CD4-positive, alpha-beta T cell treated with Interleukin-2 at 100 ng/mL for 4 hours (primary cell): ENCODE measurements at regions not wholly inside any gene's neighbourhood (a gene's known extent, or its start where the extent isn't known, plus 50 kb on each side); places are given as distances from the start of the nearest gene placed in this dataset.
"Not testable (repeated sequence)": the region's sequence is repeated elsewhere in the genome, so short reads cannot be mapped to it uniquely, and the experiment has no call there.

Experiments used
- DNase-seq: peaks from one replicate; pipeline ENCODE4 v3.0.0-alpha.2; 2020; ENCODE audit warnings: low spot score

DNA sequence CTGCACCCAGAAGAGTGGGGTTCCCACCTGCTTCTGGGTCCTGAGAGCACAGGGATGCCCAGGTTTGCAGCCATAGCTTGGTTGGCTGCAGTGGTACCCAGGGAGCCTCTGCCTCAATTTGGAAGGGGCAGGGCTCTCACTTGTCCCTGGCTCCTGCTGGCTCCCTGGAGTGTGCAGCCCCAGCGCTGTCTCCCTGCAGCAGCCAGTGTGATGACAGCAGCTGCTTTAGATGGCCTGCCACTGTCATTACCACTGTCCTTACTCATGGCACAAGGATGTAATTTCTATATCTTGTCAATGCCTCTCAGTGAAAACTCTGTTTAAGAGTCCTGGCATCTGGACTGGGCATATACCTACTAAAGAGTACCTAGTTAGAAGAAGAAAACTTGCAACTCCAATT is 250.9 kb downstream of the KIF20B start:
- DNase-seq: no peak

DNA sequence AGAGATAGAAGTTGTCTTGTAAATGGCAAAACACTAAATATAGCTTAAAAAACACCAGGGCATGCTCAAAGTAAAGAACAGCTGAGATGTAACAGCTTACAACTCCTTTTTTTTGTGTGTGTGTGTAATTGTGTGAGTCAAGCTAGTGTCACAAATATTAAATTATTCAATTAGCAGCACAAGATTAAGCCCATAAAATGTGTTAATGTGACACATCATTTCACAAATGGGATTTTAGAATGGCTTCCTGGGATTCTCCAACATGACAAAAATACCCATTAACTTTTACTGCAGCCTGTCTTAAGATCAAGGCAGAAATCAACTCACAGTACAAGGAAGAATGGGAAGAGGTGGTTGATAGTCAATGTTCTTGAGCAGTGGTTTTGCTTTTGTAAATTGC is 251.4 kb downstream of the KIF20B start:
- DNase-seq: no peak

DNA sequence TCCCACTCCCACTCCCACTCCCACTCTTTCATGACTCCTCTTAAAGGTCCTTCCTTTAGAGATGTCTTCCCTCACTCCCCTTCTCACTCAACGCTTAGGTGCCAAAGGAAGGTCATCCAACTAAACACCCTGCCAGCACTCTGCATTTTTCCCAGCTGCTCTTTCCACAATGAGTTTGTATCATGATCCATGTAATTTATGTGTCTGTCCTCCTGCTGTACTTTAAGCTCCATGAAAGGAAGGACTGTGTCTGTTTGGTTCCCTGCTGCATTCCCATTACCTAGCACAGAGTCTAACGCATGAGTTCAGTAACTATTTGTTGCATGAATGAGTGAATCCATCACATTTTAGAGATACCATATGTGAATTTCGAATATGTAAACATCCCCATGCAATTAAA is 252.7 kb downstream of the KIF20B start:
- no peak for DNase-seq

DNA sequence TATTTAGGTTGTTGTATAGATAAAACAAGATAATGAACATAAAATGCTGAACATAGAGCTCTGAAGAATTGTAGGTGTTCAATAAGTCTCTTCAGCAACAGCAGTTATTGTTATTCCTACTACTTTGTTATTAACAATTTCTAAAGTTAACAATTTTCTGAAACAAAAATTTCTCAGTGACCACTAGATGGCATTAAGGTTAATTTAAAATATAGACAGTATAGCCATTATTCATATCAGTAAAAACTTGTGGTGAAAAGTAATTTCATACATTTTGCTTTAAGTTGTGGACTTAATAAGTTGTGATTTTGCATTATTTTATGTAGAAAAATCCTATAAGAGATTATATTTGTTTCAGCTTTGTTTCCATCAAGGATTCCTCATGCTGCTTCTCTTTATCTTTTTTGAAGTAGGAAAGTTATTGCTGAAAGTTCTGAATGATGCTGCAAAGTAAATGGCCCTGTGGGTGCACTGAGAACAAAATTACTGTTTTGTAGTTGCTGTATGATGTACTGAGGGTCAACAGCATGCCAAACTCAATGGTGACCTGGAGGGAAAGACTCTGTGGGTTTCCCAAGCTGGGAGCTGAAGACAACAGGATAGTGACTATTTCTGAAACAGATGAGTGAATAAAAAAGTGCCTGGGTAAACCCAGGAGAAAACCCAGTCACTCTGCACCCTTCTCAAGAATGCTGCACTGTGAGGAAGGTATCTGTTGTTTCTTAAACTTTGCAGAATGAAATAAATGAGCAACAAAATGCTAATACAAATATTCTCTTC is 253.6 kb downstream of the KIF20B start:
- no peak for DNase-seq

DNA sequence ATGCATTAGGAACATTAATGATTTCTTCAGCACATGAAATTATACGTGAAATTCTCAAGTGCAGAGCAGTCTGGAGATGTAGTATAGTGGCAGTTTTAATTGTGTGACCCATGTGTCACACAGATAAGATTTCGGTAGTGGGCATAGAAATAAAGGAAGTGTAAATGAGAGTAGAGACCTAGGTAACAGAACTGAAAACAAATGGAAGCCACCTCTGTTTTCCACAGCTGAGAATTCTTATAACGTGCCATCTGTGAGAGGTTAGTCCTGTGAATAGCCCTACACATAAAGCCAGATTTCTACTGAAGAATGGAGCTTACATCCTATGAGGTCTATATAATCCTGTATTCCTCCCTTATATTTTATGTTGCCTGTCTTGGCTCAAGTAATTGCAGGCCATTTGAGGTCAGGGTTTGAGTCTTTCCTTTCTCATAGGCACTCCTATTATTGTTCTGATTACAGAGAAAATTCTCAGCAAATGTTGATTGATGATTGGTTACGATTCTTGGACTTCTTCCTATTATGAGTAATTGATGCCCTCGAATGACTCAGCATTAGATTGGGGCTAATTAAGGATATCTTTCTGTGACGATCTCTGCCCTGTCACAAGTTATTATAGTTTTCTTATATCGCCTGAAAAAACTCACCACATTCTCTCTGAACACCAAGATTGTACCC is 258.2 kb downstream of the KIF20B start:
- no peak for DNase-seq

DNA sequence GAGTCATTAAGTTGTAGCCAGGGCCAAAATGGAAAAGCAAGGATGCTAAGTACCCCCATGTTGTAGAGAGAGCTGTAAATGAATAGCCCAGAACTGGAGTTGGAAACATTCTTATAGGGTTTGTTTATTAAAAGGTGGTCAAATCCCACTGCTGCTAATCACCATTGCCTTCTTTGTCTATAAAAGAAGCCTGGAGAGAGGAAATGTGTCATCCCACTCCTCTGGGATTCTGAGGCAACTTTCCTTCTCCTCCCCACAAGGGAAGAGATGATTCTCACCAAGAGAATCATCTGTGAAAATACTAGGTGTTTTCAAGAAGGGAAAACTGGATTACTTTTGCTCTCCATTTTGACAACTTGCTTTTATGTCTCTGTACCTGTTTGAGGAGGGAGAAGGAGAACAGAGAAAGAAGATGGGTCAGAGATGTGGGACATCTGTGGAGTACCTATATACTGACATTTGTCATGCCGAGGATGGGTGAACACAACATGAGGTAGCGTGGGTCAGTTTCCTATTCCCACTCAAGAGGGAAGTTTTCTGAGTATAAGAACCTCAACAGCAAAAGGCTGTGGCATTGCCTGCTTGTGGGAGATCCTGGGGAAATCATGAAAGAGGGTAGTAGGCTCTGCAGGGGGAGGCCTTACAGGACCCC is 262.2 kb downstream of the KIF20B start:
- no peak for DNase-seq

DNA sequence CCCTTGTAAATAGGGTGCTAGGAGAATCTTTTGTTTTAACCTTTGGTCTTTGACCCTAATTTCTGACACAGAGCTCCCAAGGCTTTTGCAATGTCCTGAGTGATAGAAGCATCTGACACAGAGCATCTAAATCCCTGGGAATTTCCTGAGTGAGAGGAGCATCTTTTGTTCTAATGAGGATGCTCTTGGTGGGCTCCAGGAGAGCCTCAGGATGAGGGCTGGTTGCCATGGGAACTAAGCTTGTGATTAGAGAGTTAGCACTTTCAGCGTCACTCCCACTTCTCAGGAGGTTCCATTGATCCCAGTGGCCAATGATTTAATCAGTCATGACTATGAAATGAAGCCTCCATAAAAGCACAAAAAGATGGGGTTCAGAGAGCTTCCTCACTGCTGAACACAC is 264.8 kb downstream of the KIF20B start:
- no peak for DNase-seq

DNA sequence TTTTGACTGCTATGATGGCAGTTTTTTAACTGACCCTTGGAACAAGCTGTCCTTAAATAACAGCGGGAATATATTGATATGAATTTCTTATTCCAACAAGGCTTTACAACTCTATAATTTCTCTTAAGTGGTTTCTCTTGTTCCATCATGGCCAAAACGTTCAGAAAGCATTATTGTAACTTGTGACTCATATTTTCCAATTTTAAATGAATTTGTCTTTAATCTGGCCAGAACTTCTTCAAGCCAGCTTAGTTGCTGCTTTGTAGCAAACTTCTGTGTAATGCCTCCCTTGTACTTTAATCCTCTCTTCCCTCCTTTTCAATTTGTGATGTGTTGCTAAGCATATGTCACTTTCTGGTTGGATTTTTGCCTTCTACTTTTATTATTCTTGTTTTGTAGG is 271.9 kb downstream of the KIF20B start:
- no peak for DNase-seq

DNA sequence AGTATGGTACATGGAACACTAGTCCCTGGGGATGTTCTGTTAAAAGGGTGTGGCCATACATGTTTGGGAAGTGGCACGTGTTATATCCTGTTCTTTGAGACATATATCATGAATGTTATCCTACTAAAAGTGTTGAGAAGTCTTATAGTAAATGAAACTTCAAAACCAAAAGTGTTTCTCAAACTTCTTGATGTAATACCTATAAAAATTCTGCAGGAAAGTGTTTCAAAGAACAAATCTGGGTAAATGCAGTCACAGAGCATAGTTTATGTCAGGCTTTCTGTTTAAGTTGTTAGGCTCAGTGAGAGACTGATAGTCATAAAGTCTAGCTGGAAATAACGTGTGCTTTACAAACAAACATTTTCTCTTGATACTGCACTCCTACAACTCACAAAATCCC is 273.7 kb downstream of the KIF20B start:
- DNase-seq: no peak

DNA sequence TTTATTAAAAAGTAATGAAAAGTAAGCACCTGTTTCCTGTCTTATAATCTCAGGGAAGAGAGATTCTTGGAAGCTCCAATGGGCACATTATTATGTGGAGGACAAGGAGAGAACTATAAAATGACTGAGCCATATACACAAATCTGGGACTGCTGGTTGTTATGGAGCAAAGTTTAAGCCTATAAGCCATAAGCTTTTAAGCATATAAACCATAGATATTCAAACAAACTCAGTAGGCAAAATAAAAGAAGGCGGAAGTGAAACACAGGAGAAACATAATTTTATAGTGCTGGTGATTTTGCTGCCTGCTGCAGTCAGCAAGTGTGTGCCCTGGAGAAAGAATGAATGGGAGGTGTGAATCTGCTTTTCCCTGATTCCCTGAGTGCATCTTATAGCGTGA is 274.4 kb downstream of the KIF20B start:
- DNase-seq: no peak

DNA sequence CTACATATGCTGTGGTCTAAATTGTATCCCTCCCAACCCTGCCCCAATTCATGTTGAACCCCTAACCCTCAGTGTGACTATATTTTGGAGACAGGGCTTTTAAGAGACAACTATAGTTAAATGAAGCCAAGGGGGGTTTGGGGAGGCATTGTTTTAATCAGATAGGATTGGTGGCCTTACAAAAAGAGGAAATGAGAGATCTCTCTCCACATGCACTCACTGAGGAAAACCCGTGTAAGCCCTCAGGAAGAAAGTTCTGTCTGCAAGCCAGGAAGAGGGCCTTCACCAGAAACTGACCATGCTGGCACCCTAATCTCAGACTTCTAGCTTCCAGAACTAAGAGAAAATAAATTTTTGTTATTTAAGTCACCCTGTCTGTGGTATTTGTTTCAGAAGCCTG is 276.7 kb downstream of the KIF20B start:
- DNase-seq: no peak

DNA sequence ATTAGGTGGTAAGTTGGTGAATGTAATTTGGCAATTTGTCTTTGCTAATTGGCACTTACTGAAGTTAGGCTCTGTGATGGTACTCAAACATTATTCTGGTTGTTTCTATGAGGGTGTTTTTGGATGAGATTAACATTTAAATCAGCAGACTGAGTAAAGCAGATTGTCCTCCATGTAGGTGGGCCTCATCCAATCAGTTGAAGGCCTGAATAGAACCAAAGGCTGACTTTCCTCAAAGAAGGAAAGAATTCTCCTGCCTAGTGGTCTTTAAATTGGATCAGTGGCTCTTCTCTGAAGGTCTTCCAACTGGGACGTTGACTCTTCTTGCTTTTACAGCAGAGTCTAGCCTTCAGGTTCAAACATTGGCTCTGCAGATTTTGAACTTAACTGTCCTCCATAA is 278.3 kb downstream of the KIF20B start:
- no peak for DNase-seq

DNA sequence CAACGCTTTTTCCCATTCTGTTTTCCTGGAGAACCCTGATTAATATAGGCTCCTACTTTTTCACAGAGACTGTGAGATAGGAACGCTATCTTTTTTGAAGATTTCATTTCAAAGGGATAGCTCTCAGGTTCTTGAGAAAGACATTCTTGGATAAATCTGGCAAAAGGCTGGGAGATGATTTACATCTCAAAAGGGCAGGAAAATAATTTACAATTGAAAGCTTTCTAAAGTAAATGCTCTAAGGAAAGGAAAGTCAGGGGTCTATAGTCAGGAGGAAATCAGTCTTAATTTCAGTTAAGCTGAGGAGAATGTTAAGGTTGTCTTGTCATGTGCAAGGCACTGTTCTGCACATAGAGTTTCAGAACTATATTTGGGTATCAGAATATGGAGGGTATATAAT is 278.8 kb downstream of the KIF20B start:
- no peak for DNase-seq

DNA sequence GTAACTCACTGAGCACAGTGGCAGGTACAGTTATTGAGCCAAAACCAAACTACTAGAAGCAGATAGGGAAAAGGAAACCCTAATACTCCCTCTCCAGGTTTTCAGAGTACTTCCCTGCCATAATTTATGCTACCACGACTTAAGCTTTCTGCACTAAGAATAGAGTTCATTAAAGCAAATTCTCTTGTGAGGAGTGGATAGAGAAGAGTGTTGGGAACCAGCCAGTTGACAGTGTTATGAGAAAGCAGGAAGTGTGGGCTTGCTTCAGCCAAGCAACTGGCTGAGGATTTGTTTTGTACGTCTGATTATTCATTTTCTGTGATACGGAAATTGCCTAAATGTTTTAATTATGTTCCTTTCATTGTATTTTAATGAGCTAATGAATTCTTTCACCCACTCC is 280.5 kb downstream of the KIF20B start:
- DNase-seq: no peak

DNA sequence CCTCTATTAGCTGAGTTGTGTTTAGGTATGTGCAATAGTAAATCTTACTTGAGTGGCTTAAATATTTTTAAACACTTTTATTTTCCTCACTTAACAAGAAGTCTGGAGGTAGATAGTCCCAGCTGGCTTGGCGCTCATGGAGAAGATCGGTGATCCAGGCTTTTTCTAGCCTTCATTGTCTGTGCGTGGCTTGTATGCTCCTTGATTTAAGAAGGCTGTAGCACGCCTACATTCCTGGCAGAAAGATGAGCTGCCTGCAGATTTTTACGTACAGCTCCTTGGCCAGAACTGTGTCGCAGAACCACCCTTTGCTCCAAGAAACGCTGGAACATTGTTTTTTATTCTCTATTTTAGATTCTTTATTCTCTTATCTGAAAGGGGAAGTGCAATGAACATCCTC is 284.1 kb downstream of the KIF20B start:
- DNase-seq: no peak

DNA sequence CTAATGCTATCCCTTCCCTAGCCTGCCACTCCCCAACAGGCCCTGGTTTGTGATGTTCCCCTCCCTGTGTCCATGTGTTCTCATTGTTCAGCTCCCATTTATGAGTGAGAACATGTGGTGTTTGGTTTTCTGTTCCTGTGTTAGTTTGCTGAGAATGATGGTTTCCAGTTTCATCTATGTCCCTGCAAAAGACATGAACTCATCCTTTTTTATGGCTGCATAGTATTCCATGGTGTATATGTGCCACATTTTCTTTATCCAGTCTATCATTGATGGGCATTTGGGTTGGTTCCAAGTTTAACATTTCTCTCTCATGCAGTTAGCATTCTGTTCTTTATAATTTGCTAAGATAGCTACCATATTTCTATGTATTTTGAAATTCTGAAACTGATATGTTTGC is 287.0 kb downstream of the KIF20B start:
- DNase-seq: not testable (repeated sequence)

DNA sequence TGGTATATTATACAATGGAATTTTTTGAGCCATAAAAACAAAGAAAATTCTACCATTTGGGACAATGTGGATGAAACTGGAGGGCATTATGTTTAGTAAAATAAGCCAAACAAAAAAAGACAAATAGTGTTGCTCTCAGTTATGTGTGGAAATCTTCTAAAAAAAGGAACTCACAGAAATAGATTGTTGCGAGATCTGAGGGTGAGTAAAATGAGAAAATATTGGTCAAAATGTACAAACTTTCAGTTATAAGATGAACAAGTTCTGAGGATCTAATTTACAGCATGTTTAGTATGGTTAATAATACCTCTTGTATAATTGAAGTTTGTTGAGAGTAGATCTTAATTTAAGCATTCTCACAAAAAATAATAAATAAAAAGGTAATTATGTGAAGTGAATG is 291.2 kb downstream of the KIF20B start:
- no peak for DNase-seq

DNA sequence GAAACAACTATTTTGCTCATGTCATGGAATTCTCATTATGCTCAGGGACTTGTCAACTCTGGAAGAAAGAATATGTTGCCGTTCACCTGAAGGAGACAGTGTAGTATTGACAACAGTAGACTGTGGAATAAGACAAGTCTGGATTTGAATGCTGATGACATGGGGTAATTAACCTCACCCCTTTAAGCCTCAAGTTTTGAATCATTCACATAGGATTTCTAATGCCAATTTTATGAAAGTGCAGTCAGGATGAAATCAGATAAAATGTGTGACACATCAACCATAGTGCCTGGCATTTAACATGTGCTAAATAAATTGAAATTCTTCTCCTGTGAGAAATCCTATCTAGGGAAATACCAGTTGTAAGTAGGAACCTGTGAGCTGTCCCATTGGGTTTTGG is 305.8 kb downstream of the KIF20B start:
- DNase-seq: no peak

DNA sequence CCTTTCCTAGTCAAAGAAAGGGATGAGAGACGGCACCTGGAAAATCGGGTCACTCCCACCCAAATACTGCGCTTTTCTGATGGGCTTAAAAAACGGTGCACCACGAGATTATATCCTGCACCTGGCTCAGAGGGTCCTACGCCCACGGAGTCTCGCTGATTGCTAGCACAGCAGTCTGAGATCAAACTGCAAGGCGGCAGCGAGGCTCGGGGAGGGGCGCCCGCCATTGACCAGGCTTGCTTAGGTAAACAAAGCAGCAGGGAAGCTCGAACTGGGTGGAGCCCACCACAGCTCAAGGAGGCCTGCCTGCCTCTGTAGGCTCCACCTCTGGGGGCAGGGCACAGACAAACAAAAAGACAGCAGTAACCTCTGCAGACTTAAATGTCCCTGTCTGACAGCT is 309.9 kb downstream of the KIF20B start:
- DNase-seq: not testable (repeated sequence)

DNA sequence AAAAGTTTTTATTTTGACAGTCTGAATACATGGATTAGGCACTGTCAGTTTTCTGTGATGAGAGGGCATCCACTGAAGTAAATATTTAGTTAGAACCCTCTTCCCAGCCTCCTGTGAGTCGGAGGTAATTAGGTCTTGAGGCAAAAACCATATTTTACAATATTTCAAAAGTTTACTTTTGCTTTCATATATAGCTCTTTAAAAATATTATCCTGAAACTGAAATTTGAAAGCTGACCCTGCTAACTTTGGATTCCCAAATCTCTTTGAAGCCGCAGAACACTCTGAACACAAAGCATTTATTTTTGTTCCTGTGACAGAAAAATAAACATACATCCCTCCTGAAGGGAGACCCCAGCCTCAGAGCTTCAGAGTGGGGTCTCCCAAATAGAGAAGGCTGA is 317.4 kb downstream of the KIF20B start:
- no peak for DNase-seq

DNA sequence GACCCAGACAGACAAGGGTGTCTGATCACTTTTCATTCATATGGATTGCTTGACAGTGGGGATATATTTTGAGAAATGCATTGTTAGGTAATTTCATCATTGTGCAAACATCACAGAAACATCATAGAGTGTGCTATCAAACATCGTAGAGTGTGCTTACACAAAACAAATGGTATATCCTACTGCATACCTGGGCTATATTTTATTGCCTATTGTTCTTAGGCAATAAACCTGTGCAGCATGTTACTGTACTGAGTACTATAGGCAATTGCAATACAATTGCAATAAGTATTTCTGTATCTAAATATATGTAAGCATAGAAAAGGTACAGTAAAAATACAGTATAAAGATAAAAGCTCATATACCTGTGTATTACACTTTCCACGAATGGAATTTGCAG is 319.1 kb downstream of the KIF20B start:
- no peak for DNase-seq

DNA sequence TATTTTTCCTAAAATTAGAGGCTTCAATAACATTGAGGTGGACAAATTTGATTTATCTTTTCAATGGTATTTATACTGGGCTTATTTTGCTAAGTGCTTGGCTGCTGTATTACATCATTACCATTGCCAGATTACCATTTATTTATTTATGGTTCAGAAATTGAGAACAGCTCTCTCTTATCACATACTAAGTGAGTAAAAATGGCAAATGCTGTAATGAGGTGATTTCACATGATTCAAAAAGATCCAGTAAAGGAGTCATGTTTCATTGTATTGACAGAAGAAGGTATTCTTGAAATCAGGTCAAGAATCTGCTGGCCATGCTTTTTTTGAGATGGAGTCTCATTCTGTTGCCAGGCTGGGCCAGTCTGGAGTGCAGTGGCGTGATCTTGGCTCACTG is 322.6 kb downstream of the KIF20B start:
- no peak for DNase-seq

DNA sequence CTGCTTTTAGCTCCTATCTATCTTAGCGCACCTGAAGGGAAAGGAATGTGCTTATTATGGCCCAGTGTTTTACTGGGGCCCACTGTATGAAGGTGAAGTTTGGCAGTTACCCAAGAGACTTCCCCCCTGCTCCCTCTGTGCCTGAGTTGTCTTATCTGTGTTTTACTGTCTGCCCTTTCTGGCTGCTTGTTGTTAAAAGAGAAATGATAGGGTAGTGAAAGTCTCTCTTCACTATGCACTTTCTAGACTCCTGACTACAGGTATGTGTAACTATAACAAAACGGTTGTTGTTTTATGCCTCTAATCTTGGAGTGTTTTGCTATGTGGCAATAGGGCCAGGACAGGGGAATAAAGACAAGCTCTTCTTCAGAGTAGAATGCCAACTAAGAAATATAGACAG is 326.9 kb downstream of the KIF20B start:
- no peak for DNase-seq

DNA sequence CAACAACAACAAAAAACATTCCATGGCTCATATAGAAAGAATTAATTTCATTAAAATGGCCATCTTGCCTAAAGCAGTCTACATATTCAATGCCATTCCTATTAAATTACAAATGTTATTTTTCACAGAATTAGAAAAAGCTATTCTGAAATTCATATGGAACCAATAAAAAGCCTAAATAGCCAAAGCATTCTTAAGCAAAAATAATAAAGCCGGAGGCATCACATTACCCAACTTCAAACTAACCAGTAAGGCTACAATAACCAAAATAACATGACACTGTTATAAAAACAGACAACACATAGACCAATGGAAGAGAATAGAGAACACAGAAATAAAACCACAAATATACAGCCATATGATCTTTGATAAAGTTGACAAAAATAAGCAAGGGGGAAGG is 330.4 kb downstream of the KIF20B start:
- DNase-seq: no peak
